Erythroblast (primary cell): ENCODE measurements at regions not wholly inside any gene's neighbourhood (a gene's known extent, or its start where the extent isn't known, plus 50 kb on each side); places are given as distances from the start of the nearest gene placed in this dataset.

Source experiments
- DNase-seq, 2 experiments: peaks; one replicate each; lab custom pipeline; 2025; lab: John Stamatoyannopoulos, UW
- GATA1 ChIP-seq: IDR thresholded peaks from 2 replicates; pipeline ENCODE4 v1.6.1; 2011; ENCODE audit warnings: low read depth, mild to moderate bottlenecking, control low read depth, low read length, moderate library complexity
- POLR2A ChIP-seq: IDR thresholded peaks from 2 replicates; pipeline ENCODE4 v1.6.1; 2011; ENCODE audit warnings: mild to moderate bottlenecking, low read length

- no peak for TF ChIP-seq POLR2A
- no peak for TF ChIP-seq GATA1
These were observed 51.6 kb upstream of the NEK7 start for GRCh38 chr1:198105185-198105584.

GRCh38 chr1:198106011-198106410, 50.8 kb upstream of the NEK7 start:
- DNase-seq: no peak
- TF ChIP-seq POLR2A: no peak
- no peak for TF ChIP-seq GATA1

More at GRCh38 chr1:198105185-198105584, 51.6 kb upstream of the NEK7 start:
- no peak for DNase-seq
